ENCODE measurements at regions not wholly inside any gene's neighbourhood (a gene's known extent, or its start where the extent isn't known, plus 50 kb on each side); places are given as distances from the start of the nearest gene placed in this dataset.

GRCh38 chr15:70407336-70407670, 309.6 kb upstream of the TLE3 start:
- Histone ChIP-seq H3K9me3 (ENCODE audit: low read depth) (no peaks in the 10 kb centered on the region), H3K4me2 (no peak overlapping the region), H3K4me1 (ENCODE audit: insufficient read depth) (peaks cover 9% of the 10 kb centered on the region), H2AFZ (no peak overlapping the region), H3K36me3 (replicated peaks; ENCODE audit: insufficient read depth, low read depth) (no peaks in the 10 kb centered on the region), H3K27me3 (no peaks in the 10 kb centered on the region), H3K27ac (no peak overlapping the region), H3K79me2 (no peaks in the 10 kb centered on the region), H4K20me1 (ENCODE audit: insufficient read depth, poor library complexity, severe bottlenecking) (no peaks in the 10 kb centered on the region), H3K9me2 (replicated peaks; ENCODE audit: insufficient read depth) (no peaks in the 10 kb centered on the region), H3K4me3 (no peak overlapping the region)
- no peak for DNase-seq (ENCODE audit: low spot score)
- TF ChIP-seq EZH2phosphoT487 (IDR thresholded peaks at IDR 0.05; ENCODE audit: low read depth, severe bottlenecking, unreplicated experiment) (no peak), EZH2 (IDR thresholded peaks at IDR 0.05; ENCODE audit: borderline replicate concordance) (no peak), CTCF (IDR thresholded peaks at IDR 0.05; ENCODE audit: poor library complexity) (no peak)
- WGBS (ENCODE audit: low lambda C conversion rate, missing lambda C conversion rate), result 85% methylated on average over 7 of the region's 7 CpGs

- Histone ChIP-seq H3K4me2 (no peak overlapping the region), H3K36me3 (replicated peaks; ENCODE audit: insufficient read depth, low read depth) (no peaks in the 10 kb centered on the region)
- 63% methylated on average over 10 of the region's 10 CpGs for WGBS (ENCODE audit: low lambda C conversion rate, missing lambda C conversion rate)
Measured at GRCh38 chr15:70406617-70407335, 309.1 kb upstream of the TLE3 start.

DNA sequence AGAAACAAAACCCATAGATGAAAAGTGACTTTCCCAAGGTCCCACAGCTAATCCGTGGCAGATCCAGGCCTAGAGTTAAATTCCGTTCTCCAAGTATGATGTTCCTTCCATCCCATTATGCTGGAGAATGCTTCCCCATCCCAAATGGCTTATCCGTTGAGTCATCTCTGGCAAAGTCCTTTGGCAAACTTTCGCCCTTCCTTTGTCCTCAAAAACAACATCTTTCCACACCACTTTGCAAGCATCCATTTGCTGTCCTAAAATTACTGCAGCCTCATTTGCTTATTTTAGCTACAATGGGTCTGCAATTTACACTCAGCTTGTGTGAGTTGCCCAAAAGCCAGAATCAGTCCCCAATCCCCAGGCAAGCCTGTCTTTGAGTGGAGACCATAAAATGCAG, 304.0 kb upstream of the TLE3 start:
- Histone ChIP-seq H3K27me3 (no peaks in the 10 kb centered on the region), H3K4me2 (no peak overlapping the region), H2AFZ (no peak overlapping the region), H3K79me2 (no peaks in the 10 kb centered on the region), H4K20me1 (ENCODE audit: insufficient read depth, poor library complexity, severe bottlenecking) (no peaks in the 10 kb centered on the region), H3K9me3 (ENCODE audit: low read depth) (no peaks in the 10 kb centered on the region), H3K4me1 (ENCODE audit: insufficient read depth) (peaks cover 6% of the 10 kb centered on the region), H3K36me3 (replicated peaks; ENCODE audit: insufficient read depth, low read depth) (no peaks in the 10 kb centered on the region), H3K9me2 (replicated peaks; ENCODE audit: insufficient read depth) (no peaks in the 10 kb centered on the region), H3K27ac (no peak overlapping the region), H3K4me3 (no peak overlapping the region)
- 94% methylated on average over 4 of the region's 4 CpGs for WGBS (ENCODE audit: low lambda C conversion rate, missing lambda C conversion rate)
- DNase-seq (ENCODE audit: low spot score), result no peak
- TF ChIP-seq CTCF (IDR thresholded peaks at IDR 0.05; ENCODE audit: poor library complexity), result no peak
- no peak for TF ChIP-seq EZH2 (IDR thresholded peaks at IDR 0.05; ENCODE audit: borderline replicate concordance)

More at GRCh38 chr15:70406617-70407335, 309.1 kb upstream of the TLE3 start:
- Histone ChIP-seq H3K9me2 (replicated peaks; ENCODE audit: insufficient read depth) (no peaks in the 10 kb centered on the region), H3K79me2 (no peaks in the 10 kb centered on the region), H2AFZ (no peak overlapping the region), H3K27ac (no peak overlapping the region), H4K20me1 (ENCODE audit: insufficient read depth, poor library complexity, severe bottlenecking) (no peaks in the 10 kb centered on the region), H3K27me3 (no peaks in the 10 kb centered on the region), H3K4me1 (ENCODE audit: insufficient read depth) (peaks cover 9% of the 10 kb centered on the region), H3K9me3 (ENCODE audit: low read depth) (no peaks in the 10 kb centered on the region), H3K4me3 (no peak overlapping the region)
- TF ChIP-seq CTCF (IDR thresholded peaks at IDR 0.05; ENCODE audit: poor library complexity), result no peak
- no peak for TF ChIP-seq EZH2 (IDR thresholded peaks at IDR 0.05; ENCODE audit: borderline replicate concordance)
- no peak for TF ChIP-seq EZH2phosphoT487 (IDR thresholded peaks at IDR 0.05; ENCODE audit: low read depth, severe bottlenecking, unreplicated experiment)
- DNase-seq (ENCODE audit: low spot score), result no peak

Data from hepatocyte (in vitro differentiated cells).